ENCODE measurements at regions not wholly inside any gene's neighbourhood (a gene's known extent, or its start where the extent isn't known, plus 50 kb on each side); places are given as distances from the start of the nearest gene placed in this dataset.

GRCh38 chr1:5368201-5368600 lies 624.0 kb downstream of the NPHP4 start:
- no peak for TF ChIP-seq CTCF (conservative IDR thresholded peaks at IDR 0.05; ENCODE audit: low read depth, low read length)
- DNase-seq (ENCODE audit: low read depth) = no peak

GRCh38 chr1:5367306-5367705 lies 624.9 kb downstream of the NPHP4 start:
- DNase-seq (ENCODE audit: low read depth) = no peak
- no peak for TF ChIP-seq CTCF (conservative IDR thresholded peaks at IDR 0.05; ENCODE audit: low read depth, low read length)
- no peak overlapping the region for H3K4me3 ChIP-seq (ENCODE audit: low read depth, low read length)

More at GRCh38 chr1:5368201-5368600, 624.0 kb downstream of the NPHP4 start:
- H3K4me3 ChIP-seq (ENCODE audit: low read depth, low read length) = no peak overlapping the region

GRCh38 chr1:5365751-5366150 lies 626.5 kb downstream of the NPHP4 start:
- H3K4me3 ChIP-seq (ENCODE audit: low read depth, low read length) = no peak overlapping the region
- TF ChIP-seq CTCF (conservative IDR thresholded peaks at IDR 0.05; ENCODE audit: low read depth, low read length) = no peak
- no peak for DNase-seq (ENCODE audit: low read depth)

GRCh38 chr1:5364591-5364990 lies 627.6 kb downstream of the NPHP4 start:
- no peak overlapping the region for H3K4me3 ChIP-seq (ENCODE audit: low read depth, low read length)
- TF ChIP-seq CTCF (conservative IDR thresholded peaks at IDR 0.05; ENCODE audit: low read depth, low read length) = no peak
- no peak for DNase-seq (ENCODE audit: low read depth)

- TF ChIP-seq CTCF (conservative IDR thresholded peaks at IDR 0.05; ENCODE audit: low read depth, low read length) = no peak
- no peak overlapping the region for H3K4me3 ChIP-seq (ENCODE audit: low read depth, low read length)
- DNase-seq (ENCODE audit: low read depth) = no peak
Measured at GRCh38 chr1:5354681-5355080, 637.5 kb downstream of the NPHP4 start.

GRCh38 chr1:5351366-5351765 lies 640.9 kb downstream of the NPHP4 start:
- TF ChIP-seq CTCF (conservative IDR thresholded peaks at IDR 0.05; ENCODE audit: low read depth, low read length) = no peak
- DNase-seq (ENCODE audit: low read depth) = no peak
- no peak overlapping the region for H3K4me3 ChIP-seq (ENCODE audit: low read depth, low read length)

- no peak overlapping the region for H3K4me3 ChIP-seq (ENCODE audit: low read depth, low read length)
Measured at GRCh38 chr1:5349526-5349925, 642.7 kb downstream of the NPHP4 start.

More at GRCh38 chr1:5349526-5349925, 642.7 kb downstream of the NPHP4 start:
- no peak for DNase-seq (ENCODE audit: low read depth)
- no peak for TF ChIP-seq CTCF (conservative IDR thresholded peaks at IDR 0.05; ENCODE audit: low read depth, low read length)
